GM21367 (cell line): ENCODE measurements at regions not wholly inside any gene's neighbourhood (a gene's known extent, or its start where the extent isn't known, plus 50 kb on each side); places are given as distances from the start of the nearest gene placed in this dataset.
A peak's percentile ranks its signal among the peaks of the same experiment; 100 is the strongest.

Source experiments
- ATAC-seq: cut with Tn5 transposase; IDR thresholded peaks from one replicate; pipeline ENCODE4 v1.9.1; 2021; ENCODE audit not compliant: unreplicated experiment

- no peak for ATAC-seq
Measured at GRCh38 chr2:118255301-118255700, 167.0 kb downstream of the INSIG2 start.

GRCh38 chr2:118254116-118254515, 165.8 kb downstream of the INSIG2 start:
- ATAC-seq, result no peak

GRCh38 chr2:118251427-118251826, 163.2 kb downstream of the INSIG2 start:
- ATAC-seq, result no peak

- no peak for ATAC-seq
Measured at GRCh38 chr2:118250463-118250862, 162.2 kb downstream of the INSIG2 start.

GRCh38 chr2:118250001-118250400, 161.7 kb downstream of the INSIG2 start:
- ATAC-seq, result peak; percentile 16

- peak; percentile 64 for ATAC-seq
Measured at GRCh38 chr2:118249531-118249930, 161.3 kb downstream of the INSIG2 start.

- no peak for ATAC-seq
Measured at GRCh38 chr2:118246726-118247125, 158.5 kb downstream of the INSIG2 start.

- no peak for ATAC-seq
Measured at GRCh38 chr2:118246079-118246478, 157.8 kb downstream of the INSIG2 start.

- ATAC-seq, result no peak
Measured at GRCh38 chr2:118244686-118245085, 156.4 kb downstream of the INSIG2 start.

GRCh38 chr2:118243031-118243430, 154.8 kb downstream of the INSIG2 start:
- ATAC-seq, result no peak

- ATAC-seq, result no peak
Measured at GRCh38 chr2:118242216-118242615, 153.9 kb downstream of the INSIG2 start.

GRCh38 chr2:118241128-118241527, 152.9 kb downstream of the INSIG2 start:
- no peak for ATAC-seq

GRCh38 chr2:118240276-118240675, 152.0 kb downstream of the INSIG2 start:
- ATAC-seq, result no peak

GRCh38 chr2:118239284-118239683, 151.0 kb downstream of the INSIG2 start:
- ATAC-seq, result no peak

- no peak for ATAC-seq
Measured at GRCh38 chr2:118237451-118237850, 149.2 kb downstream of the INSIG2 start.

GRCh38 chr2:118232796-118233195, 144.5 kb downstream of the INSIG2 start:
- ATAC-seq, result no peak

GRCh38 chr2:118232391-118232790, 144.1 kb downstream of the INSIG2 start:
- no peak for ATAC-seq

GRCh38 chr2:118231759-118232158, 143.5 kb downstream of the INSIG2 start:
- no peak for ATAC-seq

- ATAC-seq, result no peak
Measured at GRCh38 chr2:118227698-118228508, 139.6 kb downstream of the INSIG2 start.

GRCh38 chr2:118225666-118226065, 137.4 kb downstream of the INSIG2 start:
- no peak for ATAC-seq

- ATAC-seq, result no peak
Measured at GRCh38 chr2:118224895-118225311, 136.6 kb downstream of the INSIG2 start.

- peak; percentile 41 for ATAC-seq
Measured at GRCh38 chr2:118223992-118224894, 136.0 kb downstream of the INSIG2 start.
